ENCODE measurements at regions not wholly inside any gene's neighbourhood (a gene's known extent, or its start where the extent isn't known, plus 50 kb on each side); places are given as distances from the start of the nearest gene placed in this dataset.
"Not testable (repeated sequence)": the region's sequence is repeated elsewhere in the genome, so short reads cannot be mapped to it uniquely, and the experiment has no call there.

- in situ Hi-C loops (cut with MboI; ENCODE audit: low sequenced_read_pairs): not testable (repeated sequence)
These were observed 160.7 kb downstream of the DUSP6 start for GRCh38 chr12:89191597-89191996.

- in situ Hi-C loops (cut with MboI; ENCODE audit: low sequenced_read_pairs): no loop called here
These were observed 162.9 kb downstream of the DUSP6 start for GRCh38 chr12:89189448-89189847.

- in situ Hi-C loops (cut with MboI; ENCODE audit: low sequenced_read_pairs): no loop called here
These were observed 164.8 kb downstream of the DUSP6 start for GRCh38 chr12:89187507-89187906.

GRCh38 chr12:89185889-89186288, 166.4 kb downstream of the DUSP6 start:
- in situ Hi-C loops (cut with MboI; ENCODE audit: low sequenced_read_pairs): no loop called here

GRCh38 chr12:89185181-89185580, 167.1 kb downstream of the DUSP6 start:
- in situ Hi-C loops (cut with MboI; ENCODE audit: low sequenced_read_pairs): no loop called here

GRCh38 chr12:89183985-89184435, 168.3 kb downstream of the DUSP6 start:
- in situ Hi-C loops (cut with MboI; ENCODE audit: low sequenced_read_pairs): no loop called here

- in situ Hi-C loops (cut with MboI; ENCODE audit: low sequenced_read_pairs): no loop called here
These were observed 170.9 kb downstream of the DUSP6 start for GRCh38 chr12:89181271-89181920.

- in situ Hi-C loops (cut with MboI; ENCODE audit: low sequenced_read_pairs): no loop called here
These were observed 171.8 kb downstream of the DUSP6 start for GRCh38 chr12:89180496-89180895.

GRCh38 chr12:89179983-89180382, 172.3 kb downstream of the DUSP6 start:
- in situ Hi-C loops (cut with MboI; ENCODE audit: low sequenced_read_pairs): no loop called here

GRCh38 chr12:89179245-89179644, 173.1 kb downstream of the DUSP6 start:
- in situ Hi-C loops (cut with MboI; ENCODE audit: low sequenced_read_pairs): no loop called here

- in situ Hi-C loops (cut with MboI; ENCODE audit: low sequenced_read_pairs): no loop called here
These were observed 174.4 kb downstream of the DUSP6 start for GRCh38 chr12:89177802-89178395.

GRCh38 chr12:89176676-89177075, 175.6 kb downstream of the DUSP6 start:
- in situ Hi-C loops (cut with MboI; ENCODE audit: low sequenced_read_pairs): no loop called here

GRCh38 chr12:89173678-89174077, 178.6 kb downstream of the DUSP6 start:
- in situ Hi-C loops (cut with MboI; ENCODE audit: low sequenced_read_pairs): no loop called here

GRCh38 chr12:89173096-89173495, 179.2 kb downstream of the DUSP6 start:
- in situ Hi-C loops (cut with MboI; ENCODE audit: low sequenced_read_pairs): no loop called here

GRCh38 chr12:89172224-89172623, 180.1 kb downstream of the DUSP6 start:
- in situ Hi-C loops (cut with MboI; ENCODE audit: low sequenced_read_pairs): no loop called here

GRCh38 chr12:89169321-89169720, 183.0 kb downstream of the DUSP6 start:
- in situ Hi-C loops (cut with MboI; ENCODE audit: low sequenced_read_pairs): no loop called here

- in situ Hi-C loops (cut with MboI; ENCODE audit: low sequenced_read_pairs): no loop called here
These were observed 184.3 kb downstream of the DUSP6 start for GRCh38 chr12:89167986-89168385.

- in situ Hi-C loops (cut with MboI; ENCODE audit: low sequenced_read_pairs): no loop called here
These were observed 185.8 kb downstream of the DUSP6 start for GRCh38 chr12:89166525-89166934.

- in situ Hi-C loops (cut with MboI; ENCODE audit: low sequenced_read_pairs): no loop called here
These were observed 186.2 kb downstream of the DUSP6 start for GRCh38 chr12:89166121-89166520.

- in situ Hi-C loops (cut with MboI; ENCODE audit: low sequenced_read_pairs): no loop called here
These were observed 186.6 kb downstream of the DUSP6 start for GRCh38 chr12:89165703-89166102.

- in situ Hi-C loops (cut with MboI; ENCODE audit: low sequenced_read_pairs): no loop called here
These were observed 188.4 kb downstream of the DUSP6 start for GRCh38 chr12:89163918-89164317.

GRCh38 chr12:89162589-89163261, 189.6 kb downstream of the DUSP6 start:
- in situ Hi-C loops (cut with MboI; ENCODE audit: low sequenced_read_pairs): no loop called here

Measured in HL-60/S4 treated with phorbol 12-myristate 13-acetate at 8.2 ng/mL for 4 days and 3 days (cell line).